ENCODE measurements at regions not wholly inside any gene's neighbourhood (a gene's known extent, or its start where the extent isn't known, plus 50 kb on each side); places are given as distances from the start of the nearest gene placed in this dataset.

- DNase-seq = no peak
Measured at GRCh38 chr2:23128684-23129292, 256.2 kb upstream of the KLHL29 start.

DNA sequence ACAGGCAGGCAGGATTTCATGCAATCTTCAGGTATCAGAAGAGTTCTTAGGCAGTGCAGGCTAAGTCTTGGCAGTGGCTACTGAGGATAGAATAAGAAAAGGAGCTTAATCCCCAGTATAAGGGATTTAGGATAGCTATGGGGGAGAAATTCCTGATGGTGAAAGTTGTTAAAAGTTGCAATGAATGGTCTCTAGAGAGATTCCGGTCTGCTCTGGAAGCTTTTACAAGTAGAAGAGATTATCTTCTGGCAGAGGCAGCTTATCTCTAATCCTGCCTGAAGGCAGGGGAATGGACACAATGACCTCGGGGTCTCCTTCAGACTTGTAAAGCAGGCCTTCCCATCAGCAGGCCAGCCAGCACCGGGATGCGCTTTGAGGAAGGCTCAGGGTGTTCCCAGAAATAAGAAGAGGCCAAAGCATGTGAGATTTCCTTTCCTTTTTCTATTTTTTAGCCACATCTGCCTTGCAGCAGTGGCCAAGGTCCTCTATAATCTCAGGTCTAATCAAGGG is 253.9 kb upstream of the KLHL29 start:
- DNase-seq = no peak

- no peak for DNase-seq
Measured at GRCh38 chr2:23132000-23132399, 253.0 kb upstream of the KLHL29 start.

DNA sequence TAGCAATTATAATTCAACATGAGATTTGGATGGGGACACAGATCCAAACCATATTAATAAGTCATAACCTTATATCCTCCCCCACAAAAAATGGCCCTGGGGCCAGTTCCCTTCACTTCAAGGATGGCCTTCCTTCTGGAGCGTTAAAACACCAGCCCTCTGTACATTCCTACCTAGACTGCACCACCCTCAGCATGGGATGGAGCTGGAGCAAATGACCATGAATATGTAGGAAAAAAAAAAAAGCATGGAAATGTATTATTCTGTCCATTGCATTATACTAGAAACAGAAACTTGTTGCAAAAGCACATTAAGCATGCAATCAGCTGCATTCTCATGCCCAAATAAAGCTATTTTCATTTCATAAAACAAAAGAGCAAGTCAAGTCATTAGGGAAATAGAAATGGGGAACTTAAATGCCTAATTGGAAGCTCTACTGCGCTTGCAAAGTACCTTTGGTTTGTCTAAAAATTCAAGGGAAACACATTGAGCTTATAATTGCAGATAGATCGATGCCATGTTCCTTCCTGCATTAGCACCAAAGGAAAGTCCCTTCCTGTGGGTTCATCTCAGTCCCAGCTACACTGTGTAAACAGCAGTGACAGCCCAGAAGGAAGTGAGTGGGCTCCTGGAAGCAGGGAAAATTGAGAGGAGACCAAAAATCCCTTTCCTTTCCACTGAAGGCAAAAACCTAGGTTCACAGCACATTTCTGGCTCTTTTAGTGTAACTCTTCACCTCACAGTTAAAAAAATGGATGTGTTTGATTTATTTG is 252.0 kb upstream of the KLHL29 start:
- no peak for DNase-seq

GRCh38 chr2:23134726-23135125 is 250.3 kb upstream of the KLHL29 start:
- no peak for DNase-seq

DNA sequence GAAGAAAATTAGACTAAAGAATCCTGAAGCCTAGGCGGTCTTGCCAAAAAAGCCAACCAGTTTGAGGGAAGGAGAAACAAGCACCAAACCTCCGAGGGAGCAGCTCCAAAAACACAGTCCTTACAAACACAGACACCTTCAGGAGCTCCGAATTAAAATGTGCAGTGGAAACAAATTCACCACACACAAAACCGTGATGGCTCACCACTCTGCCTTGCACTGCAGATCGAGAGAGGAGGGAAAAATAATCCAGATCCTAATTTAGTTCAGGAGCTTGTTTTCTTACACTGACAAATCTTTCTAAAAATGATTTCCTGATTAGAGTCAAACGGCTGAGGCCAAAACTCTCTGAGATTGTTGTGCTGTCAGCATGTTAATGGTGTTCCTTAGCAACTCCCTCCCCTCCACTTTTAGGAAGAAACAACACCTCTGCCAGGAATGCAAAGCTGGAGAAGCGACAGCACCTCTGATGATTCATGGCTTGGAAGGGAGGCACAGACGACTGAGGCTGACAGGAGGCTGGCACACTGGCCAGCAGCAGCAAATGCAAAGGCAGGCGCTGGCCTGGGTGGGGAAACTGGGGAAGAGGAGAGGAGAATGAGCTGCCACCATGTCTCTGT is 249.4 kb upstream of the KLHL29 start:
- no peak for DNase-seq

DNA sequence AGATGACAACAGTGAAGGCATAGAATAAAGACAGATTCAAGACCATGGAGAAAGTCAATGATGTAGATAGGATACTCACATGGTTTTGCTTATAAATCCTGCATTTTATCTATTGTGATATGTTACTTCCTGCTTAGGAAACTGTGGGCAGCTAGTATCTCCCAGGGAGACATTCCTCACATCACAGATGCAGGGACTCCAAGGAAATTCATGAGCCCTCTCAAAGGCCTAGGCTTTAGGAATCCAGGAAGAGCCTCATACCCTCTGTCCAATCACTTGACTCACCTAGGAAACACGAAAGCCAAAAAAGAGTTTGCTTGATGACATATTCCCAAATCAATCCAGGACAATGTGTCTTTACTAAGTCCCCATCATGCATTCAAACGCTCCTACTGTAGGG is 247.8 kb upstream of the KLHL29 start:
- no peak for DNase-seq

DNA sequence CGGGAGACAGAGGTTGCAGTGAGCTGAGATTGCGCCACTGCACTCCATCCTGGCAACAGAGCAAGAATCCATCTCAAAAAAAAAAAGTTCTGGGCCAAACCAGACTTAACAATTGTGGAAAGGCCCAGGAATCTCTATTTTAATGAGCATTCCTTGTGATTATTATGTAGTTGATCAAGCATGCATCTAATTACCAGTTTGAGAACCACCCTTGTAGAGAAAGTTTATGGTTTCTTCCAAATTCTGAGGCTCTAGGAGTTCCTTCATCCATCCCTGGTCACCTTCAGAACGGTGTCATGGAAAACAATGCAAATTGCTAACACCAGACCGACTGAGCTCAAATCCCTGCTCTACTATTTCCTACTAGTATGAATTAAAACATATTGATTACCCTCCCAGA is 246.3 kb upstream of the KLHL29 start:
- no peak for DNase-seq

DNA sequence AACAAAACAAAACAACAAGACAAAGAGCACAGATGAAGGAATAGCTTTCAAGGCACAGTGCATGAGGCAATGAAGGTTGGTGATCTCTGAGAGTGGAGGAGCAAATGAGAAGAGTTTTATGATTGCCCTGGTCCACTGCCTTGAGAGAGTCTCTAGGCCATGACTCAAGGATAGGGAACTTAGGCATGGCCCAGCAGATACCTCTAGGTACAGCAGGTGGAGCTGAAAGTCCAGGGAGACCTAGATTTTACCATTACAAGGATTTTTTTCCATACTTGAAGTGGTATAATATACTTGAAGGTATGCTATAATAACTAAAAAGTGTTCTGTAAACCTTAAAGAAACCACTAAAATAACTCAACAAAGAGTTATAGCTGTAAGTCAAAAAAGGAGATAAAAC is 239.5 kb upstream of the KLHL29 start:
- no peak for DNase-seq

DNA sequence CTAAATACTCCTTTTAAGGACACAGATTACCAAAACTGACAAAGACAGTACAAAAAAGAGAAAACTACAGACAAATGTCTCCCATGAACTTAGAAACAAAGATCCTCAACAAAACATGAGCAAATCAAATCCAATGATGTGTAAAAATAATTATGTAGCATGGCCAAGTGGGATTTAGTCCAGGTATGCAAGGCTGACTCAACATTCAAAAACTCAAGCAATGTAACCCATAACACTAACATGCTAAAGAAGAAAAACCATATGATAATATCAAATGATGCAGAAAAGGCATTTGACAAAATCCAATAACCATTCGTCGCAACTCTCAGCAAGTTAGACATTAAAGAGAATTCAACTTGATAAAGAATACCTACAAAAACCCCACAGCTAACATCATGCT is 239.0 kb upstream of the KLHL29 start:
- no peak for DNase-seq

GRCh38 chr2:23148342-23148741 is 236.6 kb upstream of the KLHL29 start:
- DNase-seq = no peak

- no peak for DNase-seq
Measured at GRCh38 chr2:23149777-23150176, 235.2 kb upstream of the KLHL29 start.

GRCh38 chr2:23153484-23153883 is 231.5 kb upstream of the KLHL29 start:
- no peak for DNase-seq

GRCh38 chr2:23155022-23155421 is 230.0 kb upstream of the KLHL29 start:
- no peak for DNase-seq

GRCh38 chr2:23157812-23158211 is 227.2 kb upstream of the KLHL29 start:
- DNase-seq = no peak

- no peak for DNase-seq
Measured at GRCh38 chr2:23158306-23158705, 226.7 kb upstream of the KLHL29 start.

- DNase-seq = no peak
Measured at GRCh38 chr2:23159746-23160405, 225.1 kb upstream of the KLHL29 start.

GRCh38 chr2:23164173-23164572 is 220.8 kb upstream of the KLHL29 start:
- no peak for DNase-seq

DNA sequence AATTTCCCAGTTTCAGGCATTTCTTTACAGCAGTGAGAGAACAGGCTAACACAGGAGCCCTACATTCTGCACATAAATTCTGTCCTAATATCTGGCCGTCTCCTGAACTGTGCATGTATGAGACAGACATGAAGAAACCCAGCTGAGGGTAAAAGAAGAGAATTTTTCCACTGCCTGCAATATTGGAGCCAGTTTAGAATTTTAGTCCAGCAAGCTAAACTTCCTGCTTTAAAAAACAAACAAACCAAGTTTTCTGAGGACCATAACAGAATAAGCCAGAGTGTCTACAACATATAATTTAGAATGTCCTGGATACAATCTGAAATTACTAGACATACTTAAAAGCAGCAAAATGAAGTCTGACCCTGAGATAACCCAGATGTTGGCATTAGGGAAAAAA is 215.1 kb upstream of the KLHL29 start:
- DNase-seq = no peak

- DNase-seq = no peak
Measured at GRCh38 chr2:23171108-23171507, 213.9 kb upstream of the KLHL29 start.

DNA sequence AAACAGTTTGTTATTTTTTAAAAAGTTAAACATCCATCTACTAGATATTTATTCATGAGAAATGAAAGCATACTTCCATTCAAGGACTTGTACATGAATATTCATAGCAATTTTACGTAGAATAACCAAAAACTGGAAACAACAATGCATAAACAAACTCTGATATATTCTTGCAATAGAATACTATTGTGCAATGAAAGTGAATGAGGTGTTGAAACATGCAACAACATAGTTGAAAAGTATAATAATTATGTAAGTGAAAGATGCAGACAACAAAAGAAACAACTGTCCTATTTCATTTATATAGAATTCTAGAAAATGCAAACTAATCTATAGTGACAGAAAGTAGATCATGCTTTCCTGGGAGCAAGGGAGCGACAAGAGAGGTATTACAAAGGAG is 206.6 kb upstream of the KLHL29 start:
- no peak for DNase-seq

- no peak for DNase-seq
Measured at GRCh38 chr2:23183733-23184132, 201.2 kb upstream of the KLHL29 start.

DNA sequence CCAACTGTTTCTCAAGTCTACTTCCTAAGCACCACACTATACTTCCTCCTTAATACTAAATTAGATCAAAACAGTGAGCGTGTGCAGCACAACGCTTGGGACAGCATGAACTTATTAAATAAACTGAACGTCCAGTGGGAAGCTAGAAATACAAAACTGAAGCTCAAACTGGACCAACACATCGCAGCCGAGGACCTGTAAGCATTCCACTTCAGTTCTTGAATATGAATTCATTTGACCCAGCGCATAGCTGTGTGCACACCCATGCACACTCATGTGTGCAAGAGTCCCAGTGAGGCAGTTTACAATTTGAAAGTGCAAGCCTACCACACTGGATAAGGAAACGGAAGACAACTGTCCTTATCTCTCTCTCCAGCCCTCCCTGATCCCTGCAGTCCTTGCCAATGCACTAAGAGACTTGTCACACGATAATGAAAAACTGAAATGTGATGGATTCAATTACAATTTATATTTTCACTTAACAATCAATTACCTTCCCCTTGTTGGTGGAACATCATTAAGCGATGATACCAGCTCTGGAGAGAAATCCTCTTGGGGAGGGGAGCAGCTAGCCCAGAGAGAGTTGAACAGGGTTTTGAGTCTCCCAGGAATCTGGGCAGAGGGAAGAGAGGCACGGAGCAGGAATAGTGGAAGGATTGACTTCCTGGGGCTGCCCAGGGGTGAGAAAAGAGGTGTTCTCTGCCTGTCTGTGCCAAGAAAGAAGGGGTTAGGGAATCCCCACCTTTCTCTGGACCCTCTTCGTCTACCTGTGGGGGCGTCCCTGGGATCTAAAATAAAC is 186.5 kb upstream of the KLHL29 start:
- DNase-seq = no peak

Measured in SW 1271 (cell line).